ENCODE measurements at regions not wholly inside any gene's neighbourhood (a gene's known extent, or its start where the extent isn't known, plus 50 kb on each side); places are given as distances from the start of the nearest gene placed in this dataset.

- Histone ChIP-seq H3K27ac (ENCODE audit: low read depth, low read length) (no peak overlapping the region), H3K27me3 (ENCODE audit: control insufficient read depth, insufficient read depth, low read length) (peaks cover 2% of the 10 kb centered on the region), H3K4me3 (ENCODE audit: low read depth, low read length) (no peak overlapping the region), H3K9me3 (ENCODE audit: control insufficient read depth, insufficient read depth, low read length) (no peaks in the 10 kb centered on the region)
- CTCF ChIA-PET = interaction anchor here (1.3 kb wide), 1 partner anchor 9 kb away, joined by 3 read pairs; no protein-coding TSS in a partner anchor
- no peak for DNase-seq (ENCODE audit: low read depth, low spot score)
- POLR2A ChIA-PET = no interaction called here
- TF ChIP-seq, protein P1, sequence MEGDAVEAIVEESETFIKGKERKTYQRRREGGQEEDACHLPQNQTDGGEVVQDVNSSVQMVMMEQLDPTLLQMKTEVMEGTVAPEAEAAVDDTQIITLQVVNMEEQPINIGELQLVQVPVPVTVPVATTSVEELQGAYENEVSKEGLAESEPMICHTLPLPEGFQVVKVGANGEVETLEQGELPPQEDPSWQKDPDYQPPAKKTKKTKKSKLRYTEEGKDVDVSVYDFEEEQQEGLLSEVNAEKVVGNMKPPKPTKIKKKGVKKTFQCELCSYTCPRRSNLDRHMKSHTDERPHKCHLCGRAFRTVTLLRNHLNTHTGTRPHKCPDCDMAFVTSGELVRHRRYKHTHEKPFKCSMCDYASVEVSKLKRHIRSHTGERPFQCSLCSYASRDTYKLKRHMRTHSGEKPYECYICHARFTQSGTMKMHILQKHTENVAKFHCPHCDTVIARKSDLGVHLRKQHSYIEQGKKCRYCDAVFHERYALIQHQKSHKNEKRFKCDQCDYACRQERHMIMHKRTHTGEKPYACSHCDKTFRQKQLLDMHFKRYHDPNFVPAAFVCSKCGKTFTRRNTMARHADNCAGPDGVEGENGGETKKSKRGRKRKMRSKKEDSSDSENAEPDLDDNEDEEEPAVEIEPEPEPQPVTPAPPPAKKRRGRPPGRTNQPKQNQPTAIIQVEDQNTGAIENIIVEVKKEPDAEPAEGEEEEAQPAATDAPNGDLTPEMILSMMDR (IDR thresholded peaks at IDR 0.05; ENCODE audit: low read depth, low read length) = no peak
Measured at GRCh38 chr5:74136276-74136825, 504.2 kb downstream of the ENC1 start.

- H3K27ac ChIP-seq (ENCODE audit: low read depth, low read length) = no peak overlapping the region
- ChIA-PET POLR2A (no interaction called here), CTCF (no interaction called here)
- no peak overlapping the region for H3K4me3 ChIP-seq (ENCODE audit: low read depth, low read length)
- DNase-seq (ENCODE audit: low read depth, low spot score) = no peak
- H3K27me3 ChIP-seq (ENCODE audit: control insufficient read depth, insufficient read depth, low read length) = peaks cover 2% of the 10 kb centered on the region
- TF ChIP-seq, protein P1 (IDR thresholded peaks at IDR 0.05; ENCODE audit: low read depth, low read length) = no peak
- H3K9me3 ChIP-seq (ENCODE audit: control insufficient read depth, insufficient read depth, low read length) = no peaks in the 10 kb centered on the region
Measured at GRCh38 chr5:74135033-74135432, 505.5 kb downstream of the ENC1 start.

- TF ChIP-seq, protein P1 (IDR thresholded peaks at IDR 0.05; ENCODE audit: low read depth, low read length) = no peak
- CTCF ChIA-PET = no interaction called here
Measured at GRCh38 chr5:74132485-74132884, 506.5 kb downstream of the ARHGEF28 start.

DNA sequence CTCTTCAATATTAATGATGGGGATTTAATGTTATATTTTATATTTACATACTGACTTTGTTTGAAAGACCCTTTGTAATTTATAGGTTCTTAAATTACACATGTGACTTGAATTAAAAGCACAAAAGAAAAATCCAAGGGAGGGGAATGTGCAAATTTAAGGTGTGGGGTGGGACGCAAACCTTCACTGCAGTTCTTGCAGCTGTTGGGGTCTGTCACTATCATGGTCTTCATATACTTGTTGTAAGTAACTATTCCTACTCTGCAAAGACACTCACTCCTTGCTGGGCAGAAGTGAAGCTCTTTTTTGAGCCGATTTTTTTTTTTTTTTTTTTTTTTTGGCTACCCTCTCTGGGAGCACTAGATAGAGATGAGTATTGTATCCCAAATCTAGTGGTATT, 505.3 kb downstream of the ARHGEF28 start:
- ChIA-PET POLR2A (no interaction called here), CTCF (no interaction called here)
- Histone ChIP-seq H3K9me3 (ENCODE audit: control insufficient read depth, insufficient read depth, low read length) (no peaks in the 10 kb centered on the region), H3K4me3 (ENCODE audit: low read depth, low read length) (no peak overlapping the region), H3K27me3 (ENCODE audit: control insufficient read depth, insufficient read depth, low read length) (peaks cover 2% of the 10 kb centered on the region), H3K27ac (ENCODE audit: low read depth, low read length) (no peak overlapping the region)
- DNase-seq (ENCODE audit: low read depth, low spot score) = no peak
- TF ChIP-seq, protein P1 (IDR thresholded peaks at IDR 0.05; ENCODE audit: low read depth, low read length) = no peak

More at GRCh38 chr5:74132485-74132884, 506.5 kb downstream of the ARHGEF28 start:
- Histone ChIP-seq H3K27me3 (ENCODE audit: control insufficient read depth, insufficient read depth, low read length) (peaks cover 2% of the 10 kb centered on the region), H3K9me3 (ENCODE audit: control insufficient read depth, insufficient read depth, low read length) (no peaks in the 10 kb centered on the region), H3K27ac (ENCODE audit: low read depth, low read length) (no peak overlapping the region), H3K4me3 (ENCODE audit: low read depth, low read length) (no peak overlapping the region)
- no peak for DNase-seq (ENCODE audit: low read depth, low spot score)
- POLR2A ChIA-PET = no interaction called here

- Histone ChIP-seq H3K4me3 (ENCODE audit: low read depth, low read length) (no peak overlapping the region), H3K9me3 (ENCODE audit: control insufficient read depth, insufficient read depth, low read length) (no peaks in the 10 kb centered on the region), H3K27ac (ENCODE audit: low read depth, low read length) (no peak overlapping the region), H3K27me3 (ENCODE audit: control insufficient read depth, insufficient read depth, low read length) (peaks cover 2% of the 10 kb centered on the region)
- CTCF ChIA-PET = no interaction called here
- POLR2A ChIA-PET = no interaction called here
- TF ChIP-seq, protein P1 (IDR thresholded peaks at IDR 0.05; ENCODE audit: low read depth, low read length) = no peak
- no peak for DNase-seq (ENCODE audit: low read depth, low spot score)
Measured at GRCh38 chr5:74130155-74130897, 504.3 kb downstream of the ARHGEF28 start.
